Brain microvascular endothelial cell (primary cell): ENCODE measurements at regions not wholly inside any gene's neighbourhood (a gene's known extent, or its start where the extent isn't known, plus 50 kb on each side); places are given as distances from the start of the nearest gene placed in this dataset.

Experiments used
- DNase-seq: peaks from one replicate; pipeline ENCODE4 v3.0.0-alpha.2; 2020
- H3K27ac ChIP-seq: fragments of 250-450 bp; sonication (Bioruptor Pico); 2 replicates; pipeline ENCODE4 v1.5.1; 2020; ENCODE audit warnings: mild to moderate bottlenecking, moderate library complexity
- H3K27me3 ChIP-seq: fragments of 250-450 bp; sonication (Bioruptor Pico); replicated peaks from 2 replicates; pipeline ENCODE4 v1.5.1; 2020; ENCODE audit warnings: mild to moderate bottlenecking
- H3K36me3 ChIP-seq: fragments of 250-450 bp; sonication (Bioruptor Pico); replicated peaks from 2 replicates; pipeline ENCODE4 v1.5.1; 2020; ENCODE audit warnings: mild to moderate bottlenecking
- H3K4me3 ChIP-seq: 2 replicates; pipeline ENCODE4 v1.5.1; 2011; ENCODE audit warnings: low read depth, mild to moderate bottlenecking, control low read depth, low read length, moderate library complexity
- in situ Hi-C: cut with HindIII; loops from 2 replicates; pipeline ENCODE4 v1.10.0; 2017; ENCODE audit warnings: low sequenced_read_pairs, low pct_ligation_motif_present
- TF ChIP-seq, protein P1 (sequence below): IDR thresholded peaks from 2 replicates; pipeline ENCODE4 v1.5.1; 2011; ENCODE audit warnings: low read depth, mild to moderate bottlenecking, moderate library complexity, low read length, control low read depth, inconsistent platforms; ENCODE audit errors: missing control alignments

DNA sequence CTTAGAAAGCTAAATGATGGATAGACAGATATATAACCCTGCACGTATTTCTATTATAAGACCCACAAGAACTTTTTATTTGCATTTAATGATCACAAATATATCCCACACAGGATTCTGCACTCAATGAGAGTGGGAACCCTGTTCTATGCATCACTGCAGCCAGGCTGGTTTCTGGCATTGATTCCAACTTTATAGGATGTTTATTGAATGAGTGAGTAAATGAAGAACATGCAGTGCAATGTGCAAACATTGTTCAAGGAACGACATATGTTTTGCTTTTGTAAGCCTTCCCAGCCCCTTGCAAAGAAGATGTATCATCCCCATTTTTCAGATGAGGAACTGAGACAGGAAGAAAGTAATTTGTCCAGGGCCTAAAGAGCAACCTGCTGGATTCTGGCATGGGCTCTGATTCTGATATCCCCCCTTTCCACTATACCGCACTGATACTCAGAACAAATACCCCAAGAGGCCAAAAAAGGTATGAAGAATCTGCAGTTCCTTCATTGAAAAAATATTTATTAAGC is 246.3 kb downstream of the LACC1 start:
- in situ Hi-C loops: no loop called here
- TF ChIP-seq, protein P1, sequence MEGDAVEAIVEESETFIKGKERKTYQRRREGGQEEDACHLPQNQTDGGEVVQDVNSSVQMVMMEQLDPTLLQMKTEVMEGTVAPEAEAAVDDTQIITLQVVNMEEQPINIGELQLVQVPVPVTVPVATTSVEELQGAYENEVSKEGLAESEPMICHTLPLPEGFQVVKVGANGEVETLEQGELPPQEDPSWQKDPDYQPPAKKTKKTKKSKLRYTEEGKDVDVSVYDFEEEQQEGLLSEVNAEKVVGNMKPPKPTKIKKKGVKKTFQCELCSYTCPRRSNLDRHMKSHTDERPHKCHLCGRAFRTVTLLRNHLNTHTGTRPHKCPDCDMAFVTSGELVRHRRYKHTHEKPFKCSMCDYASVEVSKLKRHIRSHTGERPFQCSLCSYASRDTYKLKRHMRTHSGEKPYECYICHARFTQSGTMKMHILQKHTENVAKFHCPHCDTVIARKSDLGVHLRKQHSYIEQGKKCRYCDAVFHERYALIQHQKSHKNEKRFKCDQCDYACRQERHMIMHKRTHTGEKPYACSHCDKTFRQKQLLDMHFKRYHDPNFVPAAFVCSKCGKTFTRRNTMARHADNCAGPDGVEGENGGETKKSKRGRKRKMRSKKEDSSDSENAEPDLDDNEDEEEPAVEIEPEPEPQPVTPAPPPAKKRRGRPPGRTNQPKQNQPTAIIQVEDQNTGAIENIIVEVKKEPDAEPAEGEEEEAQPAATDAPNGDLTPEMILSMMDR: no peak
- no peak overlapping the region for H3K4me3 ChIP-seq
- no peak for DNase-seq
- H3K27ac ChIP-seq: no peak overlapping the region
- no peaks in the 10 kb centered on the region for H3K36me3 ChIP-seq
- H3K27me3 ChIP-seq: no peaks in the 10 kb centered on the region

DNA sequence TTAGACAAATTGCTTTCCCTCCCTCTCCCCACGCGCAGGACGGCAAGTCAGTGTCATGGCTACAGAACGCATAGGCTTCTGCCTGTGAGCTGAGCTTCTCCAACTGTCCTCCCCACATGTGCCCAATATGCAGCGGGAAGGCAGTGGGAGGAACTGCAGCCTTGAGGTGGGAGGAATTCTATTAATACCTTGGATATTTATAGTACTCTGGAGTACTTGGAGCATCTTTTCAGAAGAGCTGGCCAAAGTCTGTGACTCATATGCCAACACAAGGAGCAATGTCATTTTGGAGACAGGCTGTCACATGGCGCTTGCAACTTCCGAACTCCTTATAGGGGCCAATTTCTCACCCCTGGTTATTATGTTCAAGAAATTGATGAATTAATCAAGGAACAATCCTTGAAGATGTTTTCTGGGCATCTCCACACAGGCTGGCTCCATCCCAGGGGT is 245.0 kb upstream of the SERP2 start:
- in situ Hi-C loops: no loop called here
- Histone ChIP-seq H3K27ac (no peak overlapping the region), H3K27me3 (no peaks in the 10 kb centered on the region), H3K4me3 (no peak overlapping the region), H3K36me3 (no peaks in the 10 kb centered on the region)
- TF ChIP-seq, protein P1: no peak
- DNase-seq: no peak

DNA sequence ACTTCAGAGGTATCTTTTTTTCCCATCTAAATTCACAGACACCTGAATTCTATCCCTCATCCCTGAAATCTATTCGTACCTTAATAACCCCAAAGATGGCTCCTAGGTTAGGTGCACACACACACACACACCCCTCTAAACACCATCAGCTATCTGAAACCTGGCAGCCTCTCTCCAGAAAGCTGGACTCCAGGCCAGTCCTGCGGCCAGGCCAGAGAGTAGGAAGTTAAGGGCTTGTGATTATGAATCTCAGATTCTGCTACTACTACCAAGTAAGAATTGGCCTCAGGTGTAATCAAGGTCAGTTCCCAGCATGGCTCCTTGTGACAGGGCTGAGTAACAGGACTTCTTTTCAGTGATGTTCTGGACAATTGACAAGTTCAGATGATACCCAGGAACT is 244.2 kb upstream of the SERP2 start:
- no peak for DNase-seq
- Histone ChIP-seq H3K27ac (no peak overlapping the region), H3K27me3 (no peaks in the 10 kb centered on the region), H3K36me3 (no peaks in the 10 kb centered on the region), H3K4me3 (no peak overlapping the region)
- TF ChIP-seq, protein P1: no peak
- in situ Hi-C loops: no loop called here

DNA sequence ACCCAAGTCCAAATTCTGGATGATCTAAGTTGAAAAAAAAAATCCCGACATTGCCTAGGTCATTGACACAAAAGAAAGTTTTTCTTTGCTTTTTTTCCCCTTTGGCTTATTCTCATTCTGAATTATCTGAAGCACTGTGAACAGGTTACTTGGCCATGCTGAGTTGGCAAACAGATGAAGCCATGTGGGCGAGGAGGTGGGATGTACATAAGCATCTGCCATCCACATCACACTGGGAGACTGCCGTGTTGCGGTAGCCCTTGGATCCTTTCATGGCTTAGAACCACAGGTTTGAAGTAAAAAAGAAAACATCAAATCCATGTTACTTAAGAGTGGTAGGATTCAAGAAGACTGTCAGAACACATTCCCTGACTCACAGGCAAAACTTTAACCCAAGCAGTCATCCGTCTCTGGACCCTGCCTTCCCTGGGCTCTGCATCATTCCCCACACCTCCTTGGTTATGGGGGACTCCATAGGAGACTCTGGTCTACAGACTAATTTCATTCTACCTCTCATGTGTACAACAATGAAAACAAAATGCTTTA is 242.5 kb upstream of the SERP2 start:
- no peak for DNase-seq
- H3K4me3 ChIP-seq: no peak overlapping the region
- TF ChIP-seq, protein P1: no peak
- in situ Hi-C loops: no loop called here
- H3K27me3 ChIP-seq: no peaks in the 10 kb centered on the region
- no peaks in the 10 kb centered on the region for H3K36me3 ChIP-seq
- H3K27ac ChIP-seq: no peak overlapping the region

DNA sequence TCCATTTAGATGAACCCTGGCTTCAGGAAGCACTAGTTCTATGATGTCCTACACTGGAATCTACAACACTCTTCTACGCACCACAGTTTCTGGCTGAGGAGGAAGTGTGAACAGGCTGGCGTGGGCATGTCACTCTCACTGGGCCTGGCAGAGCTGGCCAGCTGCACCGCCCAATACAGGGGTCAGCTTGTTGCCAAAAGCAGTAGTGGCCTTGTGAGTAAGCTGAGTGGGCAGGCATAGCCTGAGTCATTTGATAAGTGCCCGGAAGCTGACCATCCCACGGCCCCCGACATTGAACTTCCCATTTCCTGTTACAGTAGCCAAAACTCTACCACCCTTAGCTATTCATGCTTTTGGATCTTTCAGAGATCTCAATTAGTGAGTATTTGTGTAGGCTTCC is 240.9 kb upstream of the SERP2 start:
- TF ChIP-seq, protein P1: no peak
- peak; percentile 56 for DNase-seq
- Histone ChIP-seq H3K4me3 (no peak overlapping the region), H3K27me3 (no peaks in the 10 kb centered on the region), H3K27ac (peak overlapping the region; percentile 13), H3K36me3 (no peaks in the 10 kb centered on the region)
- in situ Hi-C loops: no loop called here

DNA sequence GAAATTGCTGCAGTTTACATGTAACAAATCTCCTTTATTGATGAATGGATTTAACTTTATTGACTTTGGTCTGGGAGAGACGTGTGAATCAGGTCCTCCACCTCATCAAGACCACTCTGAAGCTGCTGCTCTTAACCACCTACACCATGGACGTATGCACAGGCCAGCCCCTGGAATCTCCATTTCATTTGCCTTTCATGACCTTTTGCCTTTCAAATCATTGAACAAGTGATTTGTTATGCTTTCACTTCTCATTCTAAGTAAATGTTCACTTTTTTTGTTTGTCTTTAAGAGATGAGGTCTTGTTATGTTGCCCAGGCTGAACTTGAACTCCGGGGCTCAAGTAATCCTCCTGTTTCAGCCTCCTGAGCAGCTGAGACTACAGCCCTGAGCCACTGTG is 240.0 kb upstream of the SERP2 start:
- TF ChIP-seq, protein P1: no peak
- in situ Hi-C loops: no loop called here
- no peak overlapping the region for H3K27ac ChIP-seq
- H3K27me3 ChIP-seq: no peaks in the 10 kb centered on the region
- no peak overlapping the region for H3K4me3 ChIP-seq
- H3K36me3 ChIP-seq: no peaks in the 10 kb centered on the region
- DNase-seq: no peak
